SK-N-SH treated with all-trans-retinoic acid at 6 μM for 48 hours (cell line): ENCODE measurements at regions not wholly inside any gene's neighbourhood (a gene's known extent, or its start where the extent isn't known, plus 50 kb on each side); places are given as distances from the start of the nearest gene placed in this dataset.

Experiments used
- SNAI2 ChIP-seq: fragments of 250-450 bp; sonication (Bioruptor Pico); IDR thresholded peaks from 2 replicates; pipeline ENCODE4 v1.5.0; 2020; ENCODE audit warnings: mild to moderate bottlenecking, moderate library complexity
- TCF4 ChIP-seq: fragments of 250-450 bp; sonication (Bioruptor Pico); IDR thresholded peaks from 2 replicates; pipeline ENCODE4 v1.8.0; 2021; ENCODE audit warnings: mild to moderate bottlenecking, moderate library complexity, borderline replicate concordance
- TSHZ2 ChIP-seq: fragments of 250-450 bp; sonication (Bioruptor Pico); IDR thresholded peaks from 2 replicates; pipeline ENCODE4 v1.5.0; 2020; ENCODE audit warnings: mild to moderate bottlenecking, moderate library complexity
- ZFP3 ChIP-seq: fragments of 250-450 bp; sonication (Bioruptor Pico); IDR thresholded peaks from 2 replicates; pipeline ENCODE4 v1.5.0; 2020; ENCODE audit warnings: mild to moderate bottlenecking, moderate library complexity
- ZNF565 ChIP-seq: fragments of 450-650 bp; formaldehyde crosslinking; conservative IDR thresholded peaks from 2 replicates; pipeline ENCODE4 v1.5.0; 2020; ENCODE audit warnings: low read depth, mild to moderate bottlenecking, moderate library complexity

- TF ChIP-seq TSHZ2 (CRISPR knock-in tag) (no peak), ZFP3 (CRISPR knock-in tag) (no peak), ZNF565 (no peak), TCF4 (no peak), SNAI2 (CRISPR knock-in tag) (no peak)
Observed at GRCh38 chr3:34065901-34066300, 267.5 kb downstream of the PDCD6IP start.
